H1 (cell line): ENCODE measurements at regions not wholly inside any gene's neighbourhood (a gene's known extent, or its start where the extent isn't known, plus 50 kb on each side); places are given as distances from the start of the nearest gene placed in this dataset.

Source experiments
- CTCF ChIA-PET: fragments of 300-600 bp; sonication (Branson Sonifier 250); formaldehyde crosslinking; loops from one replicate; lab custom pipeline; 2021; ENCODE audit not compliant: partially characterized antibody; lab: Charles Lee
- POLR2A ChIA-PET: fragments of 300-600 bp; sonication (Branson Sonifier 250); formaldehyde crosslinking; loops from one replicate; lab custom pipeline; 2021; ENCODE audit warnings: inconsistent platforms; ENCODE audit not compliant: partially characterized antibody; lab: Charles Lee
- DNase-seq, 2 experiments: peaks; one replicate each; pipeline versions ENCODE4 v3.0.0 to v3.0.0-alpha.2; 2010 to 2022; ENCODE audit warnings: low spot score in 2 of 2, low read depth in 1 of 2, mixed read lengths in 1 of 2
- FAIRE-seq: peaks from 2 replicates; lab custom pipeline; 2011; peaks lifted over from hg19 to GRCh38; lab: Jason Lieb, UNC
- H2AFZ ChIP-seq: 2 replicates; pipeline ENCODE4 v1.8.1; 2012; ENCODE audit warnings: low read length, inconsistent platforms
- H2AK5ac ChIP-seq: 2 replicates; pipeline ENCODE4 v1.6.1; 2013; ENCODE audit warnings: low read depth, low read length
- H2BK120ac ChIP-seq: replicated peaks from 2 replicates; pipeline ENCODE3; 2013; ENCODE audit warnings: low read depth, low read length, inconsistent platforms
- H2BK12ac ChIP-seq: 2 replicates; pipeline ENCODE4 v1.6.1; 2013; ENCODE audit warnings: low read depth, low read length
- H2BK15ac ChIP-seq: 2 replicates; pipeline ENCODE4 v1.6.1; 2013; ENCODE audit warnings: low read length
- H2BK20ac ChIP-seq: 2 replicates; pipeline ENCODE4 v1.6.1; 2013; ENCODE audit warnings: low read length
- H2BK5ac ChIP-seq: 2 replicates; pipeline ENCODE4 v1.6.1; 2013; ENCODE audit warnings: low read depth, low read length
- H3K14ac ChIP-seq: 2 replicates; pipeline ENCODE4 v1.6.1; 2013; ENCODE audit warnings: inconsistent platforms; ENCODE audit not compliant: insufficient read length
- H3K18ac ChIP-seq: 2 replicates; pipeline ENCODE4 v1.6.1; 2013; ENCODE audit warnings: low read length; ENCODE audit errors: extremely low read depth
- H3K23ac ChIP-seq: 2 replicates; pipeline ENCODE4 v1.6.1; 2013; ENCODE audit warnings: inconsistent platforms; ENCODE audit not compliant: insufficient read length
- H3K23me2 ChIP-seq: 2 replicates; pipeline ENCODE4 v1.6.1; 2013; ENCODE audit warnings: low read depth, low read length
- H3K27ac ChIP-seq: 2 replicates; pipeline ENCODE4 v1.6.1; 2011; ENCODE audit warnings: low read depth, low read length, inconsistent platforms
- H3K27me3 ChIP-seq, 4 experiments: replicated peaks in 1 of 4; 1 replicate in 1 of 4; 2 replicates in 3 of 4; pipeline versions ENCODE4 v1.6.1 to v1.8.1; 2011 to 2013; ENCODE audit warnings: low read length in 3 of 4, mild to moderate bottlenecking in 3 of 4, inconsistent platforms in 2 of 4, mixed read lengths in 2 of 4, moderate library complexity in 1 of 4; ENCODE audit not compliant: control insufficient read depth in 3 of 4, insufficient read depth in 3 of 4; ENCODE audit errors: extremely low read depth in 1 of 4
- H3K36me3 ChIP-seq, 4 experiments: 2 replicates each; pipeline versions ENCODE4 v1.6.1 to v1.8.1; 2011 to 2013; ENCODE audit warnings: mild to moderate bottlenecking in 4 of 4, low read length in 3 of 4, moderate library complexity in 2 of 4, control low read depth in 1 of 4, inconsistent platforms in 1 of 4; ENCODE audit not compliant: insufficient read depth in 4 of 4, control insufficient read depth in 2 of 4
- H3K4ac ChIP-seq: replicated peaks from 2 replicates; pipeline ENCODE3; 2013; ENCODE audit warnings: low read length, low read depth, mixed read lengths, inconsistent platforms; ENCODE audit not compliant: insufficient read length
- H3K4me1 ChIP-seq, 4 experiments: replicated peaks in 1 of 4; 1 replicate in 1 of 4; 2 replicates in 3 of 4; pipeline versions ENCODE4 v1.6.1 to v1.8.1; 2011 to 2013; ENCODE audit warnings: low read length in 3 of 4, inconsistent platforms in 2 of 4, mixed read lengths in 1 of 4; ENCODE audit not compliant: insufficient read depth in 4 of 4, control insufficient read depth in 3 of 4
- H3K4me2 ChIP-seq, 2 experiments: 2 replicates each; pipeline versions ENCODE4 v1.6.1 to v1.8.1; 2011 to 2013; ENCODE audit warnings: low read depth in 2 of 2, low read length in 2 of 2, control low read depth in 1 of 2, inconsistent platforms in 1 of 2, mild to moderate bottlenecking in 1 of 2; ENCODE audit not compliant: insufficient read depth in 1 of 2
- H3K4me3 ChIP-seq, 4 experiments: fragments of 200-600, 300-600 bp in 1 of 4; sonication (generic), shearing (Covaris generic), sonication (Bioruptor Twin) in 1 of 4; 2 replicates each; pipeline versions ENCODE4 v1.5.1 to v1.8.1; 2011 to 2016; ENCODE audit warnings: low read length in 4 of 4, low read depth in 3 of 4, control low read depth in 2 of 4, inconsistent platforms in 2 of 4, mild to moderate bottlenecking in 2 of 4, mixed read lengths in 1 of 4, moderate library complexity in 1 of 4; ENCODE audit not compliant: insufficient read depth in 2 of 4; ENCODE audit errors: extremely low read depth in 1 of 4
- H3K56ac ChIP-seq: replicated peaks from 2 replicates; pipeline ENCODE3; 2013; ENCODE audit warnings: low read depth, mild to moderate bottlenecking, mixed read lengths, low read length, inconsistent platforms; ENCODE audit not compliant: insufficient read length
- H3K79me1 ChIP-seq: 2 replicates; pipeline ENCODE4 v1.6.1; 2013; ENCODE audit warnings: low read depth, low read length, control low read depth
- H3K79me2 ChIP-seq, 2 experiments: 2 replicates each; pipeline versions ENCODE4 v1.6.1 to v1.8.1; 2012 to 2013; ENCODE audit warnings: low read length in 2 of 2, mild to moderate bottlenecking in 2 of 2, inconsistent platforms in 1 of 2; ENCODE audit not compliant: insufficient read depth in 2 of 2, control insufficient read depth in 1 of 2
- H3K9ac ChIP-seq, 4 experiments: replicated peaks in 1 of 4; 1 replicate in 1 of 4; 2 replicates in 3 of 4; pipeline versions ENCODE4 v1.6.1 to v1.8.1; 2011 to 2013; ENCODE audit warnings: low read depth in 3 of 4, low read length in 3 of 4, control low read depth in 2 of 4, mild to moderate bottlenecking in 2 of 4, moderate library complexity in 2 of 4, inconsistent platforms in 1 of 4; ENCODE audit errors: extremely low read depth in 1 of 4
- H3K9me3 ChIP-seq, 2 experiments: 2 replicates each; pipeline versions ENCODE4 v1.6.1 to v1.8.1; 2012 to 2013; ENCODE audit warnings: mild to moderate bottlenecking in 2 of 2, moderate library complexity in 2 of 2, control low read depth in 1 of 2, inconsistent platforms in 1 of 2, low read depth in 1 of 2, low read length in 1 of 2, mixed read lengths in 1 of 2; ENCODE audit not compliant: insufficient read depth in 2 of 2
- H4K20me1 ChIP-seq, 2 experiments: replicated peaks in 1 of 2; 2 replicates each; pipeline versions ENCODE3 to v1.8.1; 2011 to 2013; ENCODE audit warnings: inconsistent platforms in 2 of 2, low read length in 2 of 2, mild to moderate bottlenecking in 1 of 2; ENCODE audit not compliant: insufficient read depth in 2 of 2, control insufficient read depth in 1 of 2
- H4K5ac ChIP-seq: 2 replicates; pipeline ENCODE4 v1.6.1; 2013; ENCODE audit warnings: low read length, low read depth, mixed read lengths, inconsistent platforms; ENCODE audit not compliant: insufficient read length
- H4K8ac ChIP-seq: 2 replicates; pipeline ENCODE4 v1.8.0; 2013; ENCODE audit warnings: mild to moderate bottlenecking, moderate library complexity, low read length, inconsistent platforms; ENCODE audit not compliant: insufficient read depth; ENCODE audit errors: extremely low read depth
- H4K91ac ChIP-seq: replicated peaks from 2 replicates; pipeline ENCODE3; 2013; ENCODE audit warnings: low read length, mixed read lengths, inconsistent platforms; ENCODE audit not compliant: insufficient read length
- CEBPB ChIP-seq: IDR thresholded peaks from 2 replicates; pipeline ENCODE4 v1.6.1; 2012; ENCODE audit warnings: low read depth, low read length
- EZH2 ChIP-seq: fragments of 200-600 bp; sonication (generic); IDR thresholded peaks from 2 replicates; pipeline ENCODE4 v1.7.1; 2012; ENCODE audit warnings: low read depth, mild to moderate bottlenecking, moderate library complexity, low read length, inconsistent platforms; ENCODE audit not compliant: severe bottlenecking
- HDAC6 ChIP-seq: IDR thresholded peaks from one replicate; pipeline ENCODE4 v1.7.1; 2012; ENCODE audit warnings: low read depth, mild to moderate bottlenecking, inconsistent platforms, low read length, moderate library complexity
- JUN ChIP-seq: IDR thresholded peaks from 2 replicates; pipeline ENCODE4 v1.6.1; 2011; ENCODE audit warnings: low read depth, mild to moderate bottlenecking, improper control_type of control experiment, low read length
- KDM4A ChIP-seq: IDR thresholded peaks from one replicate; pipeline ENCODE4 v1.7.1; 2012; ENCODE audit warnings: low read depth, mild to moderate bottlenecking, moderate library complexity, low read length, inconsistent platforms; ENCODE audit not compliant: severe bottlenecking
- RBBP5 ChIP-seq: IDR thresholded peaks from 2 replicates; pipeline ENCODE4 v1.7.1; 2012; ENCODE audit warnings: low read depth, mild to moderate bottlenecking, inconsistent platforms, low read length, moderate library complexity, borderline replicate concordance
- SP2 ChIP-seq: IDR thresholded peaks from 2 replicates; pipeline ENCODE4 v1.6.1; 2012; ENCODE audit warnings: mild to moderate bottlenecking, low read length, inconsistent platforms
- TEAD4 ChIP-seq: IDR thresholded peaks from 2 replicates; pipeline ENCODE4 v1.6.1; 2012; ENCODE audit warnings: low read depth, low read length, inconsistent platforms, mixed read lengths
- WGBS, 2 experiments: shearing (Covaris generic) in 1 of 2; methylation state at CpG; one replicate each; pipeline versions ENCODE4 v1.1.6 to v1.1.7; 2013 to 2015; ENCODE audit warnings: low lambda C conversion rate in 2 of 2, mixed read lengths in 2 of 2, inconsistent platforms in 1 of 2, low coverage in 1 of 2, missing lambda C conversion rate in 1 of 2; ENCODE audit not compliant: insufficient replicate concordance in 2 of 2, insufficient coverage in 1 of 2, insufficient read length in 1 of 2; ENCODE audit errors: extremely low coverage in 1 of 2, missing lambda C conversion rate in 1 of 2; 5-methylcytosine and 5-hydroxymethylcytosine counted together

DNA sequence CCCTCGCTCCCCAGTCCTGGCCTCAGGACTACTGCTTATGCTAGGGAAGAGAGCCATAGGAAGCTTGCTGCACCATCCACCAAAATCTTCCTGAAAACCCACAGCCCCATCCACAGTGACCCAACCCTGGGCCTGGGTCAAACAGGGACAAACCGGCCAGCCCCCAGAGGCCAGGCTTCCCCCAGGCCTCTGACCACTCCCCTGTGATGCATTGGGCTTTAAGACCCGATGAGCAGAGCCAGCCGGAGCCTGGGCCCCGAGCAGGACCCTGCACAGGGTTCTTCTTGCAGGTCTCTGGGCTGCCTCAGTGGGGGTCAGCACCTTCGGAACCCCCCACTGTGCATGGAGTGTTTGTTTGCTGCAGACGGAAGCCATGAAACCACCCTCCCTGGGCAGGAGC, 583.7 kb downstream of the BRD1 start:
- no peak overlapping the region for H3K4me3 ChIP-seq
- H3K23ac ChIP-seq = no peak overlapping the region
- peaks cover 8% of the 10 kb centered on the region; the same call in 1 of the 2 replicates for H3K23me2 ChIP-seq
- whole genome bisulfite sequencing, 2 experiments = 88% methylated on average over 7 of the region's 7 CpGs; no CpG with 5 or more reads in 1 of the 2 experiments
- no peak overlapping the region for H2BK120ac ChIP-seq
- H3K79me1 ChIP-seq = no peaks in the 10 kb centered on the region
- H2AFZ ChIP-seq = no peak overlapping the region
- POLR2A ChIA-PET = no interaction called here
- H3K9ac ChIP-seq = no peak overlapping the region
- no peak overlapping the region for H2BK12ac ChIP-seq
- H4K5ac ChIP-seq = no peak overlapping the region
- CTCF ChIA-PET = interaction anchor here (1.0 to 2.9 kb wide), 2 partner anchors 61 to 197 kb away, joined by 3 to 11 read pairs; no protein-coding TSS in a partner anchor
- H3K79me2 ChIP-seq = no peaks in the 10 kb centered on the region
- H2BK20ac ChIP-seq = no peak overlapping the region
- H2BK15ac ChIP-seq = no peak overlapping the region
- H4K8ac ChIP-seq = no peak overlapping the region
- no peak overlapping the region for H3K14ac ChIP-seq
- H4K20me1 ChIP-seq = no peaks in the 10 kb centered on the region
- no peak overlapping the region for H3K27ac ChIP-seq
- no peak overlapping the region for H3K56ac ChIP-seq
- H4K91ac ChIP-seq = no peak overlapping the region
- no peaks in the 10 kb centered on the region for H3K9me3 ChIP-seq
- DNase-seq (peak in 1 of 2 experiments; percentile 10), FAIRE-seq (no peak)
- TF ChIP-seq HDAC6 (no peak), CEBPB (no peak), JUN (no peak), KDM4A (no peak), RBBP5 (no peak), EZH2 (no peak), SP2 (no peak), TEAD4 (no peak)
- no peaks in the 10 kb centered on the region; a peak in 1 of 7 replicates for H3K4me1 ChIP-seq
- no peak overlapping the region for H3K18ac ChIP-seq
- no peaks in the 10 kb centered on the region for H3K27me3 ChIP-seq
- no peak overlapping the region for H2BK5ac ChIP-seq
- H2AK5ac ChIP-seq = no peak overlapping the region
- H3K36me3 ChIP-seq = no peaks in the 10 kb centered on the region
- no peak overlapping the region for H3K4me2 ChIP-seq
- no peak overlapping the region for H3K4ac ChIP-seq
